ENCODE measurements at regions not wholly inside any gene's neighbourhood (a gene's known extent, or its start where the extent isn't known, plus 50 kb on each side); places are given as distances from the start of the nearest gene placed in this dataset.
A peak's percentile ranks its signal among the peaks of the same experiment; 100 is the strongest.

- no peak for FAIRE-seq
- Histone ChIP-seq H4K5ac (ENCODE audit: insufficient read length, low read depth, low read length) (no peak overlapping the region), H3K23me2 (ENCODE audit: low read depth, low read length) (no peaks in the 10 kb centered on the region)
- TF ChIP-seq CTBP2 (IDR thresholded peaks at IDR 0.05; ENCODE audit: borderline replicate concordance, insufficient read depth, insufficient read length, low read length) = no peak
- TF ChIP-seq KDM4A (IDR thresholded peaks at IDR 0.05; ENCODE audit: low read depth, low read length, severe bottlenecking) = no peak
Measured at GRCh38 chr12:107393043-107393717, 292.4 kb upstream of the PWP1 start.

More at GRCh38 chr12:107393043-107393717, 292.4 kb upstream of the PWP1 start:
- 83% methylated on average over 10 of the region's 10 CpGs; no CpG with 5 or more reads in 1 of the 2 experiments for WGBS, 2 experiments (ENCODE audit: extremely low coverage in 1 of 2, insufficient coverage in 1 of 2, insufficient read length in 1 of 2, insufficient replicate concordance in 2 of 2, low coverage in 1 of 2, low lambda C conversion rate in 2 of 2, missing lambda C conversion rate in 1 of 2)
- no peak overlapping the region for H3K56ac ChIP-seq (replicated peaks; ENCODE audit: insufficient read length, low read depth, low read length)
- peaks cover 1 to 8% (median 4%) of the 10 kb centered on the region in 4 experiments; a peak in 4 of 7 replicates for H3K4me1 ChIP-seq (replicated peaks in 1 of 4; ENCODE audit: control insufficient read depth in 3 of 4, insufficient read depth in 4 of 4, low read length in 3 of 4)
- ChIA-PET CTCF (ENCODE audit: partially characterized antibody) (interaction anchor here (1.6 to 3.4 kb wide), 3 partner anchors 10 to 262 kb away, joined by 6 to 14 read pairs (median 12); no protein-coding TSS in a partner anchor), POLR2A (ENCODE audit: partially characterized antibody) (interaction anchor here (0.9 kb wide), 1 partner anchor 74 kb away, joined by 4 read pairs; a partner anchor contains a TSS)
- no peaks in the 10 kb centered on the region for H3K79me2 ChIP-seq (ENCODE audit: control insufficient read depth in 1 of 2, insufficient read depth in 2 of 2, low read length in 2 of 2)
- no peak overlapping the region for H4K8ac ChIP-seq (ENCODE audit: extremely low read depth, insufficient read depth, low read length)
- DNase-seq (ENCODE audit: low read depth in 1 of 2, low spot score in 2 of 2) = no peak
- H3K23ac ChIP-seq (ENCODE audit: insufficient read length) = no peak overlapping the region
- H2BK120ac ChIP-seq (replicated peaks; ENCODE audit: low read depth, low read length) = no peak overlapping the region
- H3K9ac ChIP-seq (replicated peaks in 1 of 4; ENCODE audit: extremely low read depth in 1 of 4, low read depth in 3 of 4, low read length in 3 of 4) = no peak overlapping the region
- H3K9me3 ChIP-seq (ENCODE audit: insufficient read depth in 2 of 2, low read depth in 1 of 2, low read length in 1 of 2) = 0 out of 4 replicates have a peak, but pooled peaks cover 3% of the 10 kb centered on the region in 2 experiments
- H3K18ac ChIP-seq (ENCODE audit: extremely low read depth, low read length) = peak overlapping the region; percentile 41; the same call in 1 of the 2 replicates
- no peak overlapping the region for H2AFZ ChIP-seq (ENCODE audit: low read length)
- H4K91ac ChIP-seq (replicated peaks; ENCODE audit: insufficient read length, low read length) = peak overlapping the region; percentile 7
- no peak overlapping the region for H3K4me3 ChIP-seq (ENCODE audit: extremely low read depth in 1 of 4, insufficient read depth in 2 of 4, low read depth in 3 of 4, low read length in 4 of 4)
- H3K79me1 ChIP-seq (ENCODE audit: low read depth, low read length) = no peaks in the 10 kb centered on the region
- no peak overlapping the region for H3K14ac ChIP-seq (ENCODE audit: insufficient read length)
- no peak overlapping the region for H2BK5ac ChIP-seq (ENCODE audit: low read depth, low read length)
- H2BK20ac ChIP-seq (ENCODE audit: low read length) = no peak overlapping the region
- no peak overlapping the region; the same call in 1 of the 2 replicates for H2BK12ac ChIP-seq (ENCODE audit: low read depth, low read length)
- peak overlapping the region; percentile 88; the same call in 1 of the 2 replicates for H2BK15ac ChIP-seq (ENCODE audit: low read length)
- H3K27ac ChIP-seq (ENCODE audit: low read depth, low read length) = no peak overlapping the region
- H3K27me3 ChIP-seq (replicated peaks in 1 of 4; ENCODE audit: control insufficient read depth in 3 of 4, extremely low read depth in 1 of 4, insufficient read depth in 3 of 4, low read length in 3 of 4) = no peaks in the 10 kb centered on the region; a peak in 1 of 7 replicates
- no peaks in the 10 kb centered on the region for H4K20me1 ChIP-seq (replicated peaks in 1 of 2; ENCODE audit: control insufficient read depth in 1 of 2, insufficient read depth in 2 of 2, low read length in 2 of 2)
- H2AK5ac ChIP-seq (ENCODE audit: low read depth, low read length) = no peak overlapping the region; the same call in 1 of the 2 replicates
- H3K4ac ChIP-seq (replicated peaks; ENCODE audit: insufficient read length, low read depth, low read length) = no peak overlapping the region
- no peaks in the 10 kb centered on the region for H3K36me3 ChIP-seq (ENCODE audit: control insufficient read depth in 2 of 4, insufficient read depth in 4 of 4, low read length in 3 of 4)
- no peak overlapping the region for H3K4me2 ChIP-seq (ENCODE audit: insufficient read depth in 1 of 2, low read depth in 2 of 2, low read length in 2 of 2)

Measured in H1 (cell line).